Stimulated activated naive CD8-positive, alpha-beta T cell treated with anti-CD3 and anti-CD28 coated beads, Interleukin-15, amount 100 ng/mL, for 72 hours (primary cell): ENCODE measurements at regions not wholly inside any gene's neighbourhood (a gene's known extent, or its start where the extent isn't known, plus 50 kb on each side); places are given as distances from the start of the nearest gene placed in this dataset.
A peak's percentile ranks its signal among the peaks of the same experiment; 100 is the strongest.
"Not testable (repeated sequence)": the region's sequence is repeated elsewhere in the genome, so short reads cannot be mapped to it uniquely, and the experiment has no call there.

Source experiments
- ATAC-seq: fragments of 150-1000 bp; cut with Tn5 transposase; 2 replicates; pipeline ENCODE4 v1.10.0; 2021; ENCODE audit warnings: mild to moderate bottlenecking, moderate library complexity
- DNase-seq, 2 donors: peaks; one replicate each; pipeline ENCODE4 v3.0.0; 2021 to 2022
- H3K27ac Mint-ChIP-seq, 2 donors: one replicate each; pipeline ENCODE4 v1.8.0; 2022; ENCODE audit warnings: mild to moderate bottlenecking in 2 of 2, mixed read lengths in 2 of 2, moderate library complexity in 2 of 2
- H3K27me3 Mint-ChIP-seq: one replicate; pipeline ENCODE4 v1.8.0; 2022; ENCODE audit warnings: mixed read lengths
- H3K4me1 Mint-ChIP-seq: one replicate; pipeline ENCODE4 v1.8.0; 2022; ENCODE audit warnings: mild to moderate bottlenecking, mixed read lengths
- H3K4me3 Mint-ChIP-seq, 2 donors: one replicate each; pipeline ENCODE4 v1.8.0; 2022; ENCODE audit warnings: mild to moderate bottlenecking in 2 of 2, mixed read lengths in 2 of 2, moderate library complexity in 1 of 2
- H3K9me3 Mint-ChIP-seq, 2 donors: one replicate each; pipeline ENCODE4 v1.8.0; 2022; ENCODE audit warnings: mixed read lengths in 2 of 2

DNA sequence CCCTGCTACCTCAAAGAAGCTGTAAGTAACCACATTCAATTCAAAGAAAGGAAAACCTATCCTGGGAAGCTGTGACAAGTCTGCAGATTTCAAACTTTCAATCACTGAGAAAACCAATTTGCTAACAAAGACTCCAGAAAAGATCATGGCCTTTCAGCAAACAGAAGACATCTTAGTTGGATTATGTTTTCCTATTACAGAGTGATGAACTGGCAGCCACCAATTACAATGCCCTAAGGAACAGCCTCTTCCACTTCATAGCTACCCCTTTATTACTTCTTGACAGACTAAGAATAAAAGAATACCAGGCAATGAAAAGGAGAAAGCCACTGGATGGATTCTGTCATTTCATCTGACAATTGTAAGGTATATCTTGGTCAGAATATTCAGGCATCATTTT, 128.2 kb upstream of the RASEF start:
- no peak for DNase-seq
- H3K9me3 Mint-ChIP-seq = no peaks in the 10 kb centered on the region
- no peak for ATAC-seq

DNA sequence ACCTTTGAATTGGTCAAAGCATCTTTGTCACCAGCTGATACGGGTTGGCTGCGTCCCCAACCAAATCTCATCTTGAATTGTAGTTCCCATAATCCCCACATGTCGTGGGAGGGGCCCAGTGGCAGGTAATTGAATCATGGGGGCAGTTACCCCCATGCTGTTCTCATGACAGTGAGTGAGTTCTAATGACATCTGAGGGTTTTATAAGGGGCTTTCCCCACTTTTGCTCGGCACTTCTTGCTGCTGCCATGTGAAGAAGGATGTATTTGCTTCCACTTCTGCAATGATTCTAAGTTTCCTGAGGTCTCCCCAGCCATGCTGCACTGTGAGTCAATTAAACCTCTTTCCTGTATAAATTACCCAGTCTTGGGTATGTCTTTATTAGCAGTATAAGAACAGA, 126.1 kb upstream of the RASEF start:
- not testable (repeated sequence) for H3K4me1 Mint-ChIP-seq, H3K9me3 Mint-ChIP-seq, ATAC-seq, H3K27ac Mint-ChIP-seq, H3K4me3 Mint-ChIP-seq, DNase-seq
- peaks cover 16% of the 10 kb centered on the region for H3K27me3 Mint-ChIP-seq

More for the DNA sequence above, 128.2 kb upstream of the RASEF start:
- H3K27me3 Mint-ChIP-seq = peaks cover 27% of the 10 kb centered on the region
- no peak overlapping the region for H3K4me3 Mint-ChIP-seq
- no peak overlapping the region for H3K27ac Mint-ChIP-seq
- no peaks in the 10 kb centered on the region for H3K4me1 Mint-ChIP-seq

- Mint-ChIP-seq H3K4me3 (no peak overlapping the region), H3K27ac (no peak overlapping the region), H3K4me1 (no peaks in the 10 kb centered on the region), H3K27me3 (peaks cover 16% of the 10 kb centered on the region), H3K9me3 (no peaks in the 10 kb centered on the region)
- ATAC-seq (no peak), DNase-seq (no peak)
Measured at GRCh38 chr9:83188277-83188676, 125.3 kb upstream of the RASEF start.

GRCh38 chr9:83186155-83186737, 123.3 kb upstream of the RASEF start:
- no peak overlapping the region for H3K4me3 Mint-ChIP-seq
- H3K9me3 Mint-ChIP-seq = no peaks in the 10 kb centered on the region
- ATAC-seq = no peak
- DNase-seq = no peak
- H3K27ac Mint-ChIP-seq = no peak overlapping the region
- H3K4me1 Mint-ChIP-seq = no peaks in the 10 kb centered on the region
- H3K27me3 Mint-ChIP-seq = peaks cover 16% of the 10 kb centered on the region

DNA sequence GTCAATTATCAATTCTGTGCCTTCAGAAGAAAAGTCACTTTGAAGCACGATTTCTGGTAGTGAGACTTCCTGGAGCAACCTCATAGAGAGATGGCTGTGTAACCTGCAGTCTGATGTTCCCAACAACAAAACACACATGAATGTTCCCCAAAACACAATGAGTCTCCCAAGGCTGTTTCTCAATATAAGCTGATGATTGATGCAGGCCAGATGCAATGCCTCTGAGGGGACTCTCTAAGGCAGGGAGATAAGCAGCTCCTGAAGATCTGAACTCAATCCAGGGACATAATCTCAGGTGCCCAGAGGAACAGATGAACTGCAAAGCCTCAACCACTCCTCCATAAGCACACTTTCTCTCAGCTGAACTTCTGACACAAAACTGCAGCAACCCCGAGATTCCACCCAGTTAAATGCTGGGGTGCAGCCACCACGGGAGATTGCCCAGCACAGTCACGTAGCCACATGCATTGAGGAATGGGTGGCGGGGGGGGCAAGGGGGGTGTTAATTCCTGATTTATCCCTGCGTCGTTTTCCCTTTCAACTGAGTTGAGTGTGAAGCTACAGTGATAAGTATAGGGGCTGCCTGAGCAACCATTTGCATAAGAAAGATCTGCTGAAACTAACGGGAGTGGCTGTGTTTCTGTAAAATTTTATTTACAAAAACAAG, 122.7 kb upstream of the RASEF start:
- DNase-seq = no peak
- no peak for ATAC-seq
- Mint-ChIP-seq H3K4me3 (no peak overlapping the region), H3K27ac (no peak overlapping the region), H3K4me1 (no peaks in the 10 kb centered on the region), H3K27me3 (peaks cover 16% of the 10 kb centered on the region), H3K9me3 (no peaks in the 10 kb centered on the region)

DNA sequence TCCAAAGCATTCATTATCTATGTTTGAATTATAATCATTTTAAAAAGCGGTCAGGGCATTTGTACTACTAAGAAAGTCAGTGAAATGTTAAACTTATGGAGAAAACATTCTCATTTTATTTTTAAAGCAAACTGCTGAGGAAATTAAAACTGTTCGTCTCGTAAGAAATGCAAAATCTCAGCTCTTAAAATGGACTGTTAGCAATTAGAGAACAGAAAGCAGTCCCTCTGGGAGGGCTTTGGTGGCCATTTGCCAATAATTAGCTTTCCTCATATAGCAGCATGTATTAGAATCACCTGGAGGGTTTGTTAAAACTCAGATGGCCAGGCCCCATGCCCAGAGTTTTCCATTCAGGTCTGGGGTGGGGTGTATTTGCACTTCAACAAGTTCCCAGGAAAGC, 120.7 kb upstream of the RASEF start:
- DNase-seq = no peak
- H3K4me1 Mint-ChIP-seq = no peaks in the 10 kb centered on the region
- H3K27ac Mint-ChIP-seq = no peak overlapping the region
- H3K9me3 Mint-ChIP-seq = peaks cover 0 to 5% of the 10 kb centered on the region in 2 donors
- ATAC-seq = no peak
- no peak overlapping the region for H3K4me3 Mint-ChIP-seq
- peaks cover 8% of the 10 kb centered on the region for H3K27me3 Mint-ChIP-seq

GRCh38 chr9:83182071-83182470, 119.1 kb upstream of the RASEF start:
- Mint-ChIP-seq H3K27me3 (peaks cover 8% of the 10 kb centered on the region), H3K27ac (no peak overlapping the region), H3K9me3 (peaks cover 12 to 18% of the 10 kb centered on the region in 2 donors), H3K4me3 (no peak overlapping the region), H3K4me1 (no peaks in the 10 kb centered on the region)
- no peak for ATAC-seq
- no peak for DNase-seq

DNA sequence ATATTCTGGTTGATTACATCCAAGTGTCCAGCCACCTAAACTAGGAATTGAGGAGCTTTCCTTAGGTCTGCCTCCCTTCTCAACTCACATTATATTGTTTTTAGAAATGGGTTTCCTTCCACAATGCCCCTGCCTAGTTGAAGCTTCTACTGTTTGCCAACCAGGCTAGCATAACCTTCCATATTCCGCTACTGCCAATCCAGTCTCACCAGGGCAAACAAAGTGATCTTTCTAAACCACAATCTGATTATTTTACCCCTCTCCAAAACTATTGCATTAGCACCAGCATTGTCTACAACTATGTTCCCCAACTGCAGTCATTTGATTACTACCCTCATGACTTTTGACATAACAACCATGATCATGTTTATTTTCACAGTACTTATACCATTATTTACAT, 115.8 kb upstream of the RASEF start:
- Mint-ChIP-seq H3K27ac (no peak overlapping the region), H3K9me3 (peaks cover 18 to 19% of the 10 kb centered on the region in 2 donors), H3K4me3 (no peak overlapping the region), H3K27me3 (no peaks in the 10 kb centered on the region), H3K4me1 (no peaks in the 10 kb centered on the region)
- no peak for ATAC-seq
- DNase-seq = no peak

- Mint-ChIP-seq H3K27ac (no peak overlapping the region), H3K4me1 (no peaks in the 10 kb centered on the region), H3K4me3 (no peak overlapping the region), H3K9me3 (peaks cover 27% of the 10 kb centered on the region in 2 donors), H3K27me3 (no peaks in the 10 kb centered on the region)
- DNase-seq (no peak), ATAC-seq (no peak)
Measured at GRCh38 chr9:83177747-83178146, 114.8 kb upstream of the RASEF start.

GRCh38 chr9:83167126-83167525, 104.2 kb upstream of the RASEF start:
- no peaks in the 10 kb centered on the region for H3K27me3 Mint-ChIP-seq
- no peak overlapping the region for H3K4me3 Mint-ChIP-seq
- no peak for ATAC-seq
- H3K9me3 Mint-ChIP-seq = peaks cover 11 to 20% of the 10 kb centered on the region in 2 donors
- H3K27ac Mint-ChIP-seq = no peak overlapping the region
- no peaks in the 10 kb centered on the region for H3K4me1 Mint-ChIP-seq
- no peak for DNase-seq

GRCh38 chr9:83166372-83166771, 103.4 kb upstream of the RASEF start:
- ATAC-seq (no peak), DNase-seq (no peak)
- H3K4me1 Mint-ChIP-seq = no peaks in the 10 kb centered on the region
- H3K4me3 Mint-ChIP-seq = no peak overlapping the region
- H3K27ac Mint-ChIP-seq = no peak overlapping the region
- no peaks in the 10 kb centered on the region for H3K27me3 Mint-ChIP-seq
- H3K9me3 Mint-ChIP-seq = peaks cover 11 to 15% of the 10 kb centered on the region in 2 donors

GRCh38 chr9:83155733-83156132, 92.8 kb upstream of the RASEF start:
- Mint-ChIP-seq H3K4me1 (no peaks in the 10 kb centered on the region), H3K27ac (no peak overlapping the region), H3K4me3 (no peak overlapping the region), H3K27me3 (no peaks in the 10 kb centered on the region), H3K9me3 (peaks cover 6 to 12% of the 10 kb centered on the region in 2 donors)
- DNase-seq (no peak), ATAC-seq (no peak)

DNA sequence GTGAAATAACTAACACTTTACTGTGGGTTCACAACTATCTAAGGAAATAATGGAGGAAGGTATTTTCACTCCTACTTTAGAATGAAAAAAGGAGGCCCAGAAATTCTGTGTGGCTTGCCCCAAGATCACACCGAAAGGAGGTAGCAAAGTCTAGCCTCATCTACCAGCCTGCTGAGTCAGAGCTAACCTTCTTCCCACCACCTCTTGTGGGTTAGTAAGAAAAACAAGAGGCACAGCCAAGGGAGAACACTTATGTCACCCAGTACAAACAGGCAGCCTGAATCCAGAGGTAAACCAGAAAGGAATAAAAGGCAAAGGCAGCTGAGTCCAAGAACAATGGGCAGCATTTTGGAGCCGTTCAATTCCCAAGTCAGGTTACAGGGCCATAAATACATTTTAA, 91.9 kb upstream of the RASEF start:
- Mint-ChIP-seq H3K27ac (peak overlapping the region in 1 of 2 donors; percentile 12), H3K9me3 (peaks cover 1 to 5% of the 10 kb centered on the region in 2 donors), H3K4me1 (no peaks in the 10 kb centered on the region), H3K27me3 (no peaks in the 10 kb centered on the region), H3K4me3 (no peak overlapping the region)
- no peak for DNase-seq
- ATAC-seq = no peak

DNA sequence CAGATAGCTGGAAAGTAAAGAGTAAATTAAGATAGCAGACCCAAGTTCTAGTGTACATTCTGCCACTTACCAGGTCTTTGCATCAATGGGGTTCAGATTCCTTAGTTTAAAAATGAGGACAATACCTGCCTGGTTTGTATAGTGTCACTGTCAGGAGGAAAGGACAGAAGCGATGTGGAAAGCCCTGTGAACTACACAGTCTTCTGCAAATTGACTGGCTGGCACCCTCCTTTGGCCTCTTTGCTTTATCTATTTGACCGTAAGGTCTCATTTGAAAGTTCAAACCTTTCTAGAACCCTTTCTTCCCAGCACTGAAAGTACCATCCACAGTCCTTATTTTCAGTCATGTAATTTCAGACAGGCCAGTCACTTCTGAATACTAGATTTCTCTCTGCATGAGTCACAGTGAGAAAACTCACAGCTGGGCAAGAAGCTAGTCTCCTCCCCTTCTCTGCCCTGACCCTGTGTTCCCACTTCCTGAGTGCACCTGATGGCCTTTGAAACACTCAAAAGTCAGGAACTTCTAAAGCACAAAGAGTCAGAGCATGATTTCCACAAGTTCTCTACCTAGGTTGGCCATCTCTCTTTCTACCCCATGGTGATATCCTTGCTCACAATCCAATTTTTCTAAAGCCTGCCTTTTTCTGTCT, 91.3 kb upstream of the RASEF start:
- DNase-seq (no peak), ATAC-seq (no peak)
- Mint-ChIP-seq H3K27ac (peak overlapping the region in 1 of 2 donors; percentile 12), H3K27me3 (no peaks in the 10 kb centered on the region), H3K4me1 (no peaks in the 10 kb centered on the region), H3K4me3 (no peak overlapping the region), H3K9me3 (peaks cover 0 to 10% of the 10 kb centered on the region in 2 donors)

DNA sequence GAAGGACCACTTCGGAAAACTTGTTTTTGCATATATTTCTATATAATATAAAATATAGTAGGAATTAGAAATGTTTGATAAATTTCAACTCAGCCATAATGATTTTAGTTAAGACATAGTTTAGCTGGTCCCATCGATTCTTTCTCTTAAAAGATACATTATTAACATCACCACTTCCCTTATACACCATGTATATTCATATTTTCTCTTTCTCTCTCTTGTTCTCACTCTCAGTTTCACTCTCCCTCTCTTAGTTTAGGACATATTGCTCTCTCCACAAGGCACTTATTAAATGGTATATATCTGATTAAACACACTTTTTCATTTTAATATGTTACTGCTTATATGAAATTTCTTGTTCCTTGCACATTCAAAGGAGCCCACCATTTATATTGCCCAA, 90.1 kb upstream of the RASEF start:
- Mint-ChIP-seq H3K27me3 (no peaks in the 10 kb centered on the region), H3K9me3 (peaks cover 0 to 14% of the 10 kb centered on the region in 2 donors), H3K27ac (no peak overlapping the region), H3K4me3 (no peak overlapping the region), H3K4me1 (no peaks in the 10 kb centered on the region)
- DNase-seq (no peak), ATAC-seq (no peak)

GRCh38 chr9:83151627-83152137, 88.7 kb upstream of the RASEF start:
- no peak for ATAC-seq
- Mint-ChIP-seq H3K27me3 (no peaks in the 10 kb centered on the region), H3K4me1 (no peaks in the 10 kb centered on the region), H3K9me3 (peaks cover 0 to 14% of the 10 kb centered on the region in 2 donors), H3K27ac (no peak overlapping the region), H3K4me3 (no peak overlapping the region)
- no peak for DNase-seq
